ENCODE measurements at regions not wholly inside any gene's neighbourhood (a gene's known extent, or its start where the extent isn't known, plus 50 kb on each side); places are given as distances from the start of the nearest gene placed in this dataset.

- no peak for DNase-seq
Measured at GRCh38 chr1:209395169-209395568, 188.3 kb upstream of the CAMK1G start.

GRCh38 chr1:209397371-209397770, 186.1 kb upstream of the CAMK1G start:
- no peak for DNase-seq

- DNase-seq: no peak
Measured at GRCh38 chr1:209397910-209398309, 185.6 kb upstream of the CAMK1G start.

GRCh38 chr1:209398313-209398991, 185.1 kb upstream of the CAMK1G start:
- DNase-seq: no peak

- no peak for DNase-seq
Measured at GRCh38 chr1:209399800-209400199, 183.7 kb upstream of the CAMK1G start.

GRCh38 chr1:209400351-209401220, 182.9 kb upstream of the CAMK1G start:
- DNase-seq: no peak

GRCh38 chr1:209402697-209403096, 180.8 kb upstream of the CAMK1G start:
- DNase-seq: no peak

- no peak for DNase-seq
Measured at GRCh38 chr1:209403921-209404320, 179.6 kb upstream of the CAMK1G start.

GRCh38 chr1:209404577-209404976, 178.9 kb upstream of the CAMK1G start:
- no peak for DNase-seq

- no peak for DNase-seq
Measured at GRCh38 chr1:209405183-209405814, 178.2 kb upstream of the CAMK1G start.

GRCh38 chr1:209406168-209406567, 177.3 kb upstream of the CAMK1G start:
- DNase-seq: no peak

GRCh38 chr1:209406595-209406994, 176.9 kb upstream of the CAMK1G start:
- no peak for DNase-seq

- DNase-seq: no peak
Measured at GRCh38 chr1:209409780-209410179, 173.7 kb upstream of the CAMK1G start.

GRCh38 chr1:209411491-209411929, 172.0 kb upstream of the CAMK1G start:
- no peak for DNase-seq

GRCh38 chr1:209412036-209412435, 171.5 kb upstream of the CAMK1G start:
- no peak for DNase-seq

GRCh38 chr1:209412566-209412965, 170.9 kb upstream of the CAMK1G start:
- DNase-seq: no peak

- DNase-seq: no peak
Measured at GRCh38 chr1:209413062-209413461, 170.5 kb upstream of the CAMK1G start.

GRCh38 chr1:209414803-209415329, 168.6 kb upstream of the CAMK1G start:
- no peak for DNase-seq

GRCh38 chr1:209416039-209416438, 167.5 kb upstream of the CAMK1G start:
- DNase-seq: no peak

- no peak for DNase-seq
Measured at GRCh38 chr1:209416716-209417115, 166.8 kb upstream of the CAMK1G start.

- no peak for DNase-seq
Measured at GRCh38 chr1:209417761-209418160, 165.8 kb upstream of the CAMK1G start.

- DNase-seq: no peak
Measured at GRCh38 chr1:209420276-209420675, 163.2 kb upstream of the CAMK1G start.

- DNase-seq: no peak
Measured at GRCh38 chr1:209421186-209421585, 162.3 kb upstream of the CAMK1G start.
